ENCODE measurements at regions not wholly inside any gene's neighbourhood (a gene's known extent, or its start where the extent isn't known, plus 50 kb on each side); places are given as distances from the start of the nearest gene placed in this dataset.

- TF ChIP-seq POLR2A (IDR thresholded peaks at IDR 0.05) (no peak), CTCF (IDR thresholded peaks at IDR 0.05) (no peak)
- Histone ChIP-seq H3K4me3 (no peak overlapping the region), H3K4me1 (no peaks in the 10 kb centered on the region), H3K9me3 (peaks cover 0 to 3% (median 0%) of the 10 kb centered on the region in 12 donors), H3K27ac (no peak overlapping the region), H3K36me3 (no peaks in the 10 kb centered on the region), H3K27me3 (peaks cover 0 to 8% (median 0%) of the 10 kb centered on the region in 9 donors)
- 24 to 30% (median 28%) methylated on average over 14 of the region's 14 CpGs for WGBS, 4 donors
- intact Hi-C loops (cut with DNase I), result no loop called here
- no peak for ATAC-seq
- no peak for DNase-seq
Measured at GRCh38 chr15:29196290-29196689, 73.3 kb downstream of the NSMCE3 start.

GRCh38 chr15:29194866-29195265 is 74.8 kb downstream of the NSMCE3 start:
- Histone ChIP-seq H3K4me1 (no peaks in the 10 kb centered on the region), H3K4me3 (no peak overlapping the region), H3K9me3 (no peaks in the 10 kb centered on the region), H3K27ac (no peak overlapping the region), H3K27me3 (peaks cover 0 to 19% (median 5%) of the 10 kb centered on the region in 9 donors), H3K36me3 (no peaks in the 10 kb centered on the region)
- TF ChIP-seq CTCF (IDR thresholded peaks at IDR 0.05), result no peak
- no peak for TF ChIP-seq POLR2A (IDR thresholded peaks at IDR 0.05)
- intact Hi-C loops (cut with DNase I), result no loop called here
- DNase-seq, result no peak
- WGBS, 4 donors, result 89 to 92% (median 91%) methylated on average over 10 of the region's 10 CpGs
- ATAC-seq, result no peak

- TF ChIP-seq CTCF (IDR thresholded peaks at IDR 0.05), result no peak
- no peak for TF ChIP-seq POLR2A (IDR thresholded peaks at IDR 0.05)
- 56 to 67% (median 63%) methylated on average over 14 of the region's 14 CpGs for WGBS, 4 donors
- H3K9me3 ChIP-seq, result no peaks in the 10 kb centered on the region
- H3K4me3 ChIP-seq, result no peak overlapping the region
- intact Hi-C loops (cut with DNase I), result loop anchor here in 1 of 10 donors (10.0 kb wide), 1 partner anchor 62 kb away; no protein-coding TSS in a partner anchor
- peaks cover 0 to 7% (median 0%) of the 10 kb centered on the region in 9 donors for H3K27me3 ChIP-seq
- ATAC-seq (no peak), DNase-seq (no peak)
- no peaks in the 10 kb centered on the region for H3K4me1 ChIP-seq
- H3K27ac ChIP-seq, result no peak overlapping the region
- no peaks in the 10 kb centered on the region for H3K36me3 ChIP-seq
Measured at GRCh38 chr15:29183071-29183831, 86.4 kb downstream of the NSMCE3 start.

- TF ChIP-seq CTCF (IDR thresholded peaks at IDR 0.05) (no peak), POLR2A (IDR thresholded peaks at IDR 0.05) (no peak)
- no peak for ATAC-seq
- no peaks in the 10 kb centered on the region for H3K4me1 ChIP-seq
- no peak for DNase-seq
- no peak overlapping the region for H3K27ac ChIP-seq
- intact Hi-C loops (cut with DNase I), result loop anchor here in 1 of 10 donors (10.0 kb wide), 1 partner anchor 62 kb away; no protein-coding TSS in a partner anchor
- WGBS, 4 donors, result 74 to 80% (median 77%) methylated on average over 2 of the region's 2 CpGs
- H3K4me3 ChIP-seq, result no peak overlapping the region
- H3K36me3 ChIP-seq, result no peaks in the 10 kb centered on the region
- peaks cover 0 to 12% (median 0%) of the 10 kb centered on the region in 9 donors for H3K27me3 ChIP-seq
- no peaks in the 10 kb centered on the region for H3K9me3 ChIP-seq
Measured at GRCh38 chr15:29182590-29182989, 87.0 kb downstream of the NSMCE3 start.
